ENCODE measurements at regions not wholly inside any gene's neighbourhood (a gene's known extent, or its start where the extent isn't known, plus 50 kb on each side); places are given as distances from the start of the nearest gene placed in this dataset.

DNA sequence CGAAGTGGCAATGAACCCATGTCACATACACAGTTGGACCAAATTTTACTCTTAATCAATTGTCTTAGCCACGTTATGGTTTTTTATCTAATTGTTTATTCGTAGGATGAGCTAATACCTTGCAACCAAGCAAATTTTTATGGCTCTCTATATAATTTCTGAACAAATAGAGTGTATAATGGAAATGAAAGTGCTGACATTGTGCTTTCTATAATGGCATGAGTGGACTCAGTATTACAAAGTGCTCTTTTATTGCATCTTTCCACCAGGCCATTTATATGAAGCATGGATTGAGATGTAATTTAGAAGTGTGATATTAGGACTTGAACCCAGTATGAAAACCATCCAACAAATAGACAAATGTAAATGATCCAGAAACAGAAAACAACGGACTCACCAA is 1096.0 kb downstream of the DTWD2 start:
- no TSS peak for BruUV-seq (replicated peaks)
- FAIRE-seq (no peak), DNase-seq (ENCODE audit: low read depth, low spot score) (no peak)
- Histone ChIP-seq H3K9ac (replicated peaks; ENCODE audit: extremely low read depth, insufficient read depth, low read length) (no peak overlapping the region), H3K9me3 (replicated peaks; ENCODE audit: control insufficient read depth, insufficient read depth, low read length) (no peaks in the 10 kb centered on the region), H3K27ac (ENCODE audit: insufficient read depth, low read depth, low read length) (no peak overlapping the region), H3K27me3 (ENCODE audit: control insufficient read depth in 2 of 2, insufficient read depth in 2 of 2, low read length in 2 of 2) (no peaks in the 10 kb centered on the region), H3K4me1 (ENCODE audit: control insufficient read depth, extremely low read depth, insufficient read depth, low read length) (no peaks in the 10 kb centered on the region), H3K4me3 (replicated peaks in 1 of 3; ENCODE audit: insufficient read depth in 1 of 3, low read depth in 1 of 3, low read length in 3 of 3) (no peak overlapping the region), H2AFZ (ENCODE audit: low read depth, low read length) (no peak overlapping the region), H3K9me1 (replicated peaks; ENCODE audit: control insufficient read depth, extremely low read depth, insufficient read depth, low read length) (no peaks in the 10 kb centered on the region), H3K36me3 (ENCODE audit: control insufficient read depth in 2 of 2, extremely low read depth in 1 of 2, insufficient read depth in 2 of 2, low read length in 2 of 2) (no peaks in the 10 kb centered on the region), H3K4me2 (ENCODE audit: insufficient read depth, low read length) (no peak overlapping the region), H3K79me2 (ENCODE audit: control insufficient read depth, insufficient read depth, low read length) (no peaks in the 10 kb centered on the region), H4K20me1 (replicated peaks; ENCODE audit: control insufficient read depth, extremely low read depth, insufficient read depth, low read length) (no peaks in the 10 kb centered on the region)
- intact Hi-C loops (cut with micrococcal nuclease) (no loop called here), dilution Hi-C loops (cut with MboI; ENCODE audit: extremely low pct_ligation_motif_present, low sequenced_read_pairs) (no loop called here)
- TF ChIP-seq, protein P1, sequence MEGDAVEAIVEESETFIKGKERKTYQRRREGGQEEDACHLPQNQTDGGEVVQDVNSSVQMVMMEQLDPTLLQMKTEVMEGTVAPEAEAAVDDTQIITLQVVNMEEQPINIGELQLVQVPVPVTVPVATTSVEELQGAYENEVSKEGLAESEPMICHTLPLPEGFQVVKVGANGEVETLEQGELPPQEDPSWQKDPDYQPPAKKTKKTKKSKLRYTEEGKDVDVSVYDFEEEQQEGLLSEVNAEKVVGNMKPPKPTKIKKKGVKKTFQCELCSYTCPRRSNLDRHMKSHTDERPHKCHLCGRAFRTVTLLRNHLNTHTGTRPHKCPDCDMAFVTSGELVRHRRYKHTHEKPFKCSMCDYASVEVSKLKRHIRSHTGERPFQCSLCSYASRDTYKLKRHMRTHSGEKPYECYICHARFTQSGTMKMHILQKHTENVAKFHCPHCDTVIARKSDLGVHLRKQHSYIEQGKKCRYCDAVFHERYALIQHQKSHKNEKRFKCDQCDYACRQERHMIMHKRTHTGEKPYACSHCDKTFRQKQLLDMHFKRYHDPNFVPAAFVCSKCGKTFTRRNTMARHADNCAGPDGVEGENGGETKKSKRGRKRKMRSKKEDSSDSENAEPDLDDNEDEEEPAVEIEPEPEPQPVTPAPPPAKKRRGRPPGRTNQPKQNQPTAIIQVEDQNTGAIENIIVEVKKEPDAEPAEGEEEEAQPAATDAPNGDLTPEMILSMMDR (IDR thresholded peaks at IDR 0.05; ENCODE audit: extremely low read depth in 1 of 2, insufficient read depth in 1 of 2, low read depth in 1 of 2, low read length in 2 of 2): no peak
- TF ChIP-seq GATA2 (IDR thresholded peaks at IDR 0.05; ENCODE audit: insufficient read depth, insufficient read length, low read depth, low read length): no peak
- TF ChIP-seq, protein P2, sequence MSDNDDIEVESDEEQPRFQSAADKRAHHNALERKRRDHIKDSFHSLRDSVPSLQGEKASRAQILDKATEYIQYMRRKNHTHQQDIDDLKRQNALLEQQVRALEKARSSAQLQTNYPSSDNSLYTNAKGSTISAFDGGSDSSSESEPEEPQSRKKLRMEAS (IDR thresholded peaks at IDR 0.05; ENCODE audit: insufficient read depth, insufficient read length): no peak
- no peak for TF ChIP-seq JUN (IDR thresholded peaks at IDR 0.05; ENCODE audit: borderline replicate concordance, insufficient read depth, insufficient read length, low read depth)
- TF ChIP-seq POLR2A (IDR thresholded peaks at IDR 0.05; ENCODE audit: low read depth, low read length): no peak
- no peak for TF ChIP-seq FOS (IDR thresholded peaks at IDR 0.05; ENCODE audit: borderline replicate concordance, insufficient read depth, low read length)
- TF ChIP-seq MYC (IDR thresholded peaks at IDR 0.05; ENCODE audit: low read depth, low read length): no peak
- no peak for TF ChIP-seq EZH2 (IDR thresholded peaks at IDR 0.05; ENCODE audit: borderline replicate concordance, low read depth, low read length, severe bottlenecking)
- TF ChIP-seq POLR2AphosphoS5 (IDR thresholded peaks at IDR 0.05; ENCODE audit: insufficient read depth, low read depth, low read length): no peak
- CTCF ChIA-PET: no interaction called here
- POLR2A ChIA-PET: no interaction called here
